ENCODE measurements at regions not wholly inside any gene's neighbourhood (a gene's known extent, or its start where the extent isn't known, plus 50 kb on each side); places are given as distances from the start of the nearest gene placed in this dataset.

- RAD21 ChIA-PET (ENCODE audit: unreplicated experiment), result no interaction called here
- intact Hi-C loops (cut with micrococcal nuclease; ENCODE audit: unreplicated experiment), result no loop called here
- in situ Hi-C loops (cut with MboI), result no loop called here
These were observed 1090.5 kb downstream of the PCDH18 start for GRCh38 chr4:136441629-136442282.

GRCh38 chr4:136438645-136439044 lies 1093.6 kb downstream of the PCDH18 start:
- H3K27me3 ChIP-seq (replicated peaks in 1 of 2; ENCODE audit: control insufficient read depth in 2 of 2, insufficient read depth in 2 of 2, low read length in 1 of 2), result no peaks in the 10 kb centered on the region
- RAD21 ChIA-PET (ENCODE audit: unreplicated experiment), result no interaction called here
- no peaks in the 10 kb centered on the region for H3K4me1 ChIP-seq (ENCODE audit: control insufficient read depth, insufficient read depth, low read length)
- no peak overlapping the region for H2AFZ ChIP-seq (ENCODE audit: control insufficient read depth, low read depth, low read length)
- no TSS peak for BruUV-seq (replicated peaks)
- POLR2A ChIA-PET, result no interaction called here
- no peak overlapping the region for H3K4me2 ChIP-seq (ENCODE audit: control insufficient read depth, insufficient read depth)
- in situ Hi-C loops (cut with MboI), result no loop called here
- CTCF ChIA-PET, result no interaction called here
- H3K27ac ChIP-seq (ENCODE audit: control insufficient read depth, insufficient read depth), result no peak overlapping the region
- H4K20me1 ChIP-seq (ENCODE audit: control insufficient read depth, insufficient read depth), result no peaks in the 10 kb centered on the region
- DNase-seq (ENCODE audit: low read depth, low spot score) (no peak), ATAC-seq (no peak), FAIRE-seq (no peak)
- SMC1A ChIA-PET (ENCODE audit: uncharacterized antibody, unreplicated experiment), result interaction anchor here (0.9 kb wide), 1 partner anchor 9 kb away, joined by 3 read pairs; no protein-coding TSS in a partner anchor
- no peaks in the 10 kb centered on the region for H3K9me3 ChIP-seq (replicated peaks; ENCODE audit: control insufficient read depth, insufficient read depth, low read length)
- no peaks in the 10 kb centered on the region for H3K79me2 ChIP-seq (ENCODE audit: control insufficient read depth, insufficient read depth, low read length)
- H3K36me3 ChIP-seq (ENCODE audit: control insufficient read depth in 2 of 2, insufficient read depth in 2 of 2, low read length in 1 of 2), result no peaks in the 10 kb centered on the region
- no peak overlapping the region for H3K4me3 ChIP-seq
- no peak overlapping the region for H3K9ac ChIP-seq (ENCODE audit: control insufficient read depth, insufficient read depth, low read length)
- intact Hi-C loops (cut with micrococcal nuclease; ENCODE audit: unreplicated experiment), result no loop called here
- TF ChIP-seq TCF3 (IDR thresholded peaks at IDR 0.05; ENCODE audit: borderline replicate concordance, insufficient read depth, low read depth, low read length), result no peak
- TF ChIP-seq KLF5 (IDR thresholded peaks at IDR 0.05; ENCODE audit: partially characterized antibody), result no peak
- no peak for TF ChIP-seq CUX1 (IDR thresholded peaks at IDR 0.05; ENCODE audit: insufficient replicate concordance, low read depth, low read length)
- TF ChIP-seq FOXM1 (IDR thresholded peaks at IDR 0.05; ENCODE audit: low read depth, low read length), result no peak
- no peak for TF ChIP-seq FOXK2 (IDR thresholded peaks at IDR 0.05)
- TF ChIP-seq SUPT20H (IDR thresholded peaks at IDR 0.05; ENCODE audit: borderline replicate concordance, control insufficient read depth, low read depth, low read length), result no peak
- TF ChIP-seq NR2C2 (IDR thresholded peaks at IDR 0.05; ENCODE audit: borderline replicate concordance, control insufficient read depth, insufficient read length, low read depth), result no peak
- TF ChIP-seq POLR2AphosphoS5 (IDR thresholded peaks at IDR 0.05; ENCODE audit: low read length), result no peak

More at GRCh38 chr4:136441629-136442282, 1090.5 kb downstream of the PCDH18 start:
- 51% methylated on average over 7 of the region's 7 CpGs for WGBS (ENCODE audit: insufficient coverage, insufficient replicate concordance, low lambda C conversion rate, missing lambda C conversion rate)
- Histone ChIP-seq H3K36me3 (ENCODE audit: control insufficient read depth in 2 of 2, insufficient read depth in 2 of 2, low read length in 1 of 2) (no peaks in the 10 kb centered on the region), H3K27me3 (replicated peaks in 1 of 2; ENCODE audit: control insufficient read depth in 2 of 2, insufficient read depth in 2 of 2, low read length in 1 of 2) (no peaks in the 10 kb centered on the region), H3K4me2 (ENCODE audit: control insufficient read depth, insufficient read depth) (no peak overlapping the region), H3K79me2 (ENCODE audit: control insufficient read depth, insufficient read depth, low read length) (no peaks in the 10 kb centered on the region), H3K27ac (ENCODE audit: control insufficient read depth, insufficient read depth) (no peak overlapping the region), H3K4me3 (no peak overlapping the region), H2AFZ (ENCODE audit: control insufficient read depth, low read depth, low read length) (no peak overlapping the region), H3K9me3 (replicated peaks; ENCODE audit: control insufficient read depth, insufficient read depth, low read length) (no peaks in the 10 kb centered on the region), H3K4me1 (ENCODE audit: control insufficient read depth, insufficient read depth, low read length) (no peaks in the 10 kb centered on the region), H4K20me1 (ENCODE audit: control insufficient read depth, insufficient read depth) (no peaks in the 10 kb centered on the region), H3K9ac (ENCODE audit: control insufficient read depth, insufficient read depth, low read length) (no peak overlapping the region)
- POLR2A ChIA-PET, result no interaction called here
- FAIRE-seq, result no peak
- DNase-seq (ENCODE audit: low read depth, low spot score), result no peak
- SMC1A ChIA-PET (ENCODE audit: uncharacterized antibody, unreplicated experiment), result no interaction called here
- ATAC-seq, result peak; percentile 36; the same call in 2 of the 3 replicates
- no TSS peak for BruUV-seq (replicated peaks)
- CTCF ChIA-PET, result interaction anchor here (1.1 kb wide), 1 partner anchor 423 kb away, joined by 3 read pairs; no protein-coding TSS in a partner anchor
- TF ChIP-seq PAX5 (IDR thresholded peaks at IDR 0.05; ENCODE audit: borderline replicate concordance, low read depth, low read length), result no peak
- no peak for TF ChIP-seq E2F4 (IDR thresholded peaks at IDR 0.05; ENCODE audit: low read depth, low read length)
- no peak for TF ChIP-seq MEF2A (IDR thresholded peaks at IDR 0.05; ENCODE audit: insufficient read depth, low read depth, low read length)
